Neutrophil (primary cell): ENCODE measurements at regions not wholly inside any gene's neighbourhood (a gene's known extent, or its start where the extent isn't known, plus 50 kb on each side); places are given as distances from the start of the nearest gene placed in this dataset.

ENCODE experiments used
- H3K27ac ChIP-seq: fragments of 200-600 bp; sonication (generic); 2 replicates; pipeline ENCODE4 v1.5.1; 2016; ENCODE audit warnings: mild to moderate bottlenecking, moderate library complexity
- H3K27me3 ChIP-seq: fragments of 200-600 bp; sonication (generic); 2 replicates; pipeline ENCODE4 v1.6.0; 2016; ENCODE audit warnings: mild to moderate bottlenecking
- H3K36me3 ChIP-seq: fragments of 200-600 bp; sonication (generic); 2 replicates; pipeline ENCODE4 v1.5.1; 2017
- H3K4me1 ChIP-seq, 2 experiments: fragments of 200-600 bp in 1 of 2; sonication (generic) in 1 of 2; 1 replicate in 1 of 2; 2 replicates in 1 of 2; pipeline versions ENCODE4 v1.5.1 to v1.6.1; 2013 to 2016; ENCODE audit warnings: low read depth in 1 of 2, low read length in 1 of 2, mild to moderate bottlenecking in 1 of 2, moderate library complexity in 1 of 2; ENCODE audit not compliant: control insufficient read depth in 1 of 2, insufficient read depth in 1 of 2
- H3K4me3 ChIP-seq, 2 experiments: fragments of 200-600 bp in 1 of 2; sonication (generic) in 1 of 2; 1 replicate in 1 of 2; 2 replicates in 1 of 2; pipeline ENCODE4 v1.5.1; 2013 to 2016; ENCODE audit warnings: low read depth in 1 of 2, low read length in 1 of 2, mild to moderate bottlenecking in 1 of 2, moderate library complexity in 1 of 2
- H3K9me3 ChIP-seq: fragments of 200-600 bp; sonication (generic); 2 replicates; pipeline ENCODE4 v1.5.1; 2016
- TF ChIP-seq, protein P1 (sequence below): fragments of 200-600 bp; sonication (generic); IDR thresholded peaks from 2 replicates; pipeline ENCODE4 v1.5.1; 2016; ENCODE audit warnings: antibody characterized with exemption

DNA sequence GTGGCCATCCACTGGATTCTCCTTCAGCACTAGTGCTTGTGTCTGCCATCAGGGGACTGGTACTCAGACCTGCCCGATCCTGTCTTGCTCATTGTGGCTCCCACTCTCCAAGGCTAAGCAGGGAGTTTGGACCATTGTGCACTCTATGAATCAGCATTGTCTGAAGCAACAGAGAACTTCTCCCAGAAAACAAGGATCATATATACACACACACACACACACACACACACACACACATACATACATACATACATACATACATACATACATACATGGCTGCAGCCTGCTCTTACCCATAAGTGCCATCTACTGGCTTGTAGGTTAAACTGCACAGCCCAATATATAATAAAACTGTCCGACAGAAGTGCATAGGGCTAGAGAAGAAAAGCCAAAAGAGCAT, 345.3 kb upstream of the LCORL start:
- TF ChIP-seq, protein P1, sequence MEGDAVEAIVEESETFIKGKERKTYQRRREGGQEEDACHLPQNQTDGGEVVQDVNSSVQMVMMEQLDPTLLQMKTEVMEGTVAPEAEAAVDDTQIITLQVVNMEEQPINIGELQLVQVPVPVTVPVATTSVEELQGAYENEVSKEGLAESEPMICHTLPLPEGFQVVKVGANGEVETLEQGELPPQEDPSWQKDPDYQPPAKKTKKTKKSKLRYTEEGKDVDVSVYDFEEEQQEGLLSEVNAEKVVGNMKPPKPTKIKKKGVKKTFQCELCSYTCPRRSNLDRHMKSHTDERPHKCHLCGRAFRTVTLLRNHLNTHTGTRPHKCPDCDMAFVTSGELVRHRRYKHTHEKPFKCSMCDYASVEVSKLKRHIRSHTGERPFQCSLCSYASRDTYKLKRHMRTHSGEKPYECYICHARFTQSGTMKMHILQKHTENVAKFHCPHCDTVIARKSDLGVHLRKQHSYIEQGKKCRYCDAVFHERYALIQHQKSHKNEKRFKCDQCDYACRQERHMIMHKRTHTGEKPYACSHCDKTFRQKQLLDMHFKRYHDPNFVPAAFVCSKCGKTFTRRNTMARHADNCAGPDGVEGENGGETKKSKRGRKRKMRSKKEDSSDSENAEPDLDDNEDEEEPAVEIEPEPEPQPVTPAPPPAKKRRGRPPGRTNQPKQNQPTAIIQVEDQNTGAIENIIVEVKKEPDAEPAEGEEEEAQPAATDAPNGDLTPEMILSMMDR, result no peak
- Histone ChIP-seq H3K36me3 (no peaks in the 10 kb centered on the region), H3K9me3 (no peaks in the 10 kb centered on the region), H3K4me3 (no peak overlapping the region), H3K4me1 (no peaks in the 10 kb centered on the region), H3K27ac (no peak overlapping the region), H3K27me3 (no peaks in the 10 kb centered on the region)

DNA sequence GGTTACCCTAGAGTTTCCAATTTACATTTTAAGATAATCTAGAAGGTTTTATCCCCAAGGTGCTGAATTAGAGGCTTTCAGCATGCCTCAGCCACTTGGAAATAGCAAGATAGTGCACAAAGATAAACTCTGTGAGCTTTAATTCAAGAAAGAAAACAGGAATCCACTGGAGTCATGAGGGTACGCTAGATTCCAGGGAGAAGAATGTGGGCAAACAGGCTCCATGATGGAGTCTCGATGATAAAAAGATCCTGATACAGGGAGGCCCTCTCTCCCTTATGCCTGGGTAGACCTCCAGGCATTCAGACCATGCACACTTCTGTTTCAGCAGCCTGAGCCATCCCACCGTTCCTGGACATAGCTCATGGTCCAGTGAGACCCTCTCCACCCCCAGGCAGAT, 344.6 kb upstream of the LCORL start:
- Histone ChIP-seq H3K36me3 (no peaks in the 10 kb centered on the region), H3K4me3 (no peak overlapping the region), H3K9me3 (no peaks in the 10 kb centered on the region), H3K4me1 (no peaks in the 10 kb centered on the region), H3K27ac (no peak overlapping the region), H3K27me3 (no peaks in the 10 kb centered on the region)
- TF ChIP-seq, protein P1, result no peak

DNA sequence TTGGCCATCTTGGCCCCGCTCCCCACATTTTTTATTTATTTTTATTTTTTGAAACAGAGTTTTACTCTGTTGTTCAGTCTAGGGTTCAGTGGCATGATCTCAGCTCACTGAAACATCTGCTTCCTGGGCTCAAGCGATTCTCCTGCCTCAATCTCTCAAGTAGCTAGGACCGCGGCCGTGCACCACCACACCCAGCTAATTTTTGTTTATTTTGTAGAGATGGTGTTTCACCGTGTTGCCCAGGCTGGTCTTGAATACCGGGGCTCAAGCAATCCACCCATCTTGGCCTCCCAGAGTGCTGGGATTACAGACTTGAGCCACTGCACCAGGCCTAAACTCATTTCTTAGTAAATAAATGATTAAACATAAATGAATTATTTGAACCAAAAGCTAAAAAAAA, 322.0 kb upstream of the LCORL start:
- H3K36me3 ChIP-seq, result no peaks in the 10 kb centered on the region
- H3K4me1 ChIP-seq, result no peaks in the 10 kb centered on the region
- no peaks in the 10 kb centered on the region for H3K27me3 ChIP-seq
- H3K4me3 ChIP-seq, result no peak overlapping the region
- TF ChIP-seq, protein P1, result no peak
- H3K27ac ChIP-seq, result no peak overlapping the region
- H3K9me3 ChIP-seq, result no peaks in the 10 kb centered on the region

DNA sequence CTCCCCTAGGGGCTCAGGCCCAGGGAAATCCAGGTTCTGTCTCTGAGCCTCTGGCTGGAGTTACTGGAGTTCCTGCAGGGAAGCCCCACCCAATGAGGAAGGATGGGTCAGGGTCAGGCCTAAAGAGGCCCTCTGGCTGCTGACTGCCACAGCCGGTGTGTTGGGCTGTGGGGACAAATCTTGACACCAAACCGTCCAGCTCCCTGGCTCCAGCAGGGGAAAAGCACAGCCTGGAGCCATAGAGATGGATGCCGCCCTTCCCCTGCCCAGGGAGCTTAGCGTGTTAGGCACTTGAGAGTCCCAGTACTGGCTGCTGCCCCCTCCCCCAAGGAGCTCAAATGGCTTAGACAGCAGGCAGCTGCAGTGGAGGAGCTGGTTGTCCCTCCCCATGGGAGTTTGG, 321.3 kb upstream of the LCORL start:
- TF ChIP-seq, protein P1, result no peak
- Histone ChIP-seq H3K27ac (no peak overlapping the region), H3K36me3 (no peaks in the 10 kb centered on the region), H3K9me3 (no peaks in the 10 kb centered on the region), H3K4me1 (no peaks in the 10 kb centered on the region), H3K4me3 (no peak overlapping the region), H3K27me3 (no peaks in the 10 kb centered on the region)

DNA sequence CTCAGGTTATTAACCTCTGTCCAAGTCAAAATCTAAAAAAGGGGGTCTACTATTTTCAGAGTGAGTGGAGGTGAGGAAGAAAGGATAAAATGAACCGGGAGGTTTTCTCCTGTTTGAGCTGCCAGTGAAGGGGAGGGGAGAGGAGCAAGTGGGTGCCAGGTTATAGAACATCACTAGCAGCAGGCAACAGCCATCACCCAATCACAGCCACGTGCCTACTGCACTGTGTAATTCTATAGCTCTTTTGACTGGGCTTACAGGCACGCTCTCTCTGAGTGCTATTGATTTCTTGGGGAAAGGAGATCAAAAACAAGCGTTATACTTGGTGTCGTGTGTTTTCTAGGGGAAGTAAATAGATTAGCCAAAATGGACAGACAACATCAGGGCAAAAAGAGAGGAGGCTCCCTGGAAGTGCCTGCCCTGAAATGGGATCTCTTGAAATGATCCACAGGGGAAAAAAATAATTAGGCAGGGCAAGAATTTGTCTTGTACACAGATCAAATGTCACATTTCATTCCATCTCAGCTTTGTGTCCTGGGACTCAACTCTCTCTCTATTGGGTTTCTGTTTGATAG, 300.5 kb upstream of the LCORL start:
- H3K9me3 ChIP-seq, result no peaks in the 10 kb centered on the region
- H3K27me3 ChIP-seq, result peaks cover 11% of the 10 kb centered on the region
- H3K4me3 ChIP-seq, result no peak overlapping the region
- TF ChIP-seq, protein P1, result no peak
- no peaks in the 10 kb centered on the region for H3K4me1 ChIP-seq
- no peak overlapping the region for H3K27ac ChIP-seq
- no peaks in the 10 kb centered on the region for H3K36me3 ChIP-seq

DNA sequence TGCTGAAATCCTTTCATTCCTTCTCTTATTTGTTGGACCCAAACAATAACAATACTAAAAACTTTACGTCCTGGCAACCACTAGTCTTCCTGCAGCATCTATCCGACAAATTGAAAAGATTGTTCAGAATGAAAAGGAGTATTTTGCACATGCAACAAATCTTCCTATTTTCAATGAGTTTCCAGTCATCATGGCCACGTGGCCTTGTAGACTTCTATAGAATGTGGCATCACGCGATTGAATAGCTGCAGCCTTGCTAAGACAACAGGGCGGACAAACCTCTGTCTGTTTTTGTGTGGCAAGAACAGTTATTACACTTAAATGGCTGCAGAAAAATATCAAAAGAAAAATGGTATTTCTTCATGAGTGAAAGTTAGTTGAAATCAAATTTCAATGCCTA, 297.9 kb upstream of the LCORL start:
- TF ChIP-seq, protein P1, result no peak
- Histone ChIP-seq H3K9me3 (no peaks in the 10 kb centered on the region), H3K36me3 (no peaks in the 10 kb centered on the region), H3K4me1 (no peaks in the 10 kb centered on the region), H3K4me3 (no peak overlapping the region), H3K27ac (no peak overlapping the region), H3K27me3 (peaks cover 11% of the 10 kb centered on the region)
